ENCODE measurements at regions not wholly inside any gene's neighbourhood (a gene's known extent, or its start where the extent isn't known, plus 50 kb on each side); places are given as distances from the start of the nearest gene placed in this dataset.

GRCh38 chr5:39622281-39622680, 197.5 kb upstream of the DAB2 start:
- TF ChIP-seq POLR2A (IDR thresholded peaks at IDR 0.05; ENCODE audit: low read depth, low read length) (no peak), POLR2AphosphoS5 (IDR thresholded peaks at IDR 0.05; ENCODE audit: low read depth, low read length) (no peak), POU2F2 (IDR thresholded peaks at IDR 0.05; ENCODE audit: low read depth, low read length) (no peak), TAF1 (IDR thresholded peaks at IDR 0.05; ENCODE audit: low read depth, low read length) (no peak), SPI1 (IDR thresholded peaks at IDR 0.05; ENCODE audit: low read depth, low read length) (no peak), PAX5 (IDR thresholded peaks at IDR 0.05; ENCODE audit: insufficient read depth, low read length, severe bottlenecking) (no peak)

Data from GM12891 (cell line).